Epidermal melanocyte (primary cell): ENCODE measurements at regions not wholly inside any gene's neighbourhood (a gene's known extent, or its start where the extent isn't known, plus 50 kb on each side); places are given as distances from the start of the nearest gene placed in this dataset.
"Not testable (repeated sequence)": the region's sequence is repeated elsewhere in the genome, so short reads cannot be mapped to it uniquely, and the experiment has no call there.

Experiments
- DNase-seq: peaks from one replicate; pipeline ENCODE4 v3.0.0; 2011; ENCODE audit warnings: low spot score; ENCODE audit not compliant: insufficient read length

GRCh38 chr4:189653130-189653653, 287.5 kb upstream of the FRG1 start:
- DNase-seq = not testable (repeated sequence)

GRCh38 chr4:189653983-189654382, 286.7 kb upstream of the FRG1 start:
- not testable (repeated sequence) for DNase-seq

GRCh38 chr4:189654396-189654795, 286.3 kb upstream of the FRG1 start:
- DNase-seq = not testable (repeated sequence)

- DNase-seq = not testable (repeated sequence)
These were observed 284.9 kb upstream of the FRG1 start for GRCh38 chr4:189655817-189656216.

GRCh38 chr4:189656641-189657040, 284.0 kb upstream of the FRG1 start:
- no peak for DNase-seq

- DNase-seq = not testable (repeated sequence)
These were observed 282.4 kb upstream of the FRG1 start for GRCh38 chr4:189658259-189658658.

GRCh38 chr4:189658831-189659230, 281.8 kb upstream of the FRG1 start:
- not testable (repeated sequence) for DNase-seq

- DNase-seq = no peak
These were observed 281.4 kb upstream of the FRG1 start for GRCh38 chr4:189659287-189659686.

- no peak for DNase-seq
These were observed 279.8 kb upstream of the FRG1 start for GRCh38 chr4:189660722-189661360.

- DNase-seq = no peak
These were observed 275.9 kb upstream of the FRG1 start for GRCh38 chr4:189664693-189665250.

- not testable (repeated sequence) for DNase-seq
These were observed 274.9 kb upstream of the FRG1 start for GRCh38 chr4:189665712-189666305.

GRCh38 chr4:189667386-189667785, 273.3 kb upstream of the FRG1 start:
- not testable (repeated sequence) for DNase-seq

- not testable (repeated sequence) for DNase-seq
These were observed 242.9 kb upstream of the FRG1 start for GRCh38 chr4:189697675-189698245.

- not testable (repeated sequence) for DNase-seq
These were observed 237.7 kb upstream of the FRG1 start for GRCh38 chr4:189703000-189703399.

GRCh38 chr4:189706821-189707220, 233.9 kb upstream of the FRG1 start:
- DNase-seq = not testable (repeated sequence)

- not testable (repeated sequence) for DNase-seq
These were observed 233.4 kb upstream of the FRG1 start for GRCh38 chr4:189707227-189707626.

GRCh38 chr4:189711956-189712355, 228.7 kb upstream of the FRG1 start:
- not testable (repeated sequence) for DNase-seq

- DNase-seq = not testable (repeated sequence)
These were observed 219.4 kb upstream of the FRG1 start for GRCh38 chr4:189721016-189721993.

- not testable (repeated sequence) for DNase-seq
These were observed 218.2 kb upstream of the FRG1 start for GRCh38 chr4:189722324-189723003.

GRCh38 chr4:189727982-189728638, 212.6 kb upstream of the FRG1 start:
- not testable (repeated sequence) for DNase-seq
